ENCODE measurements at regions not wholly inside any gene's neighbourhood (a gene's known extent, or its start where the extent isn't known, plus 50 kb on each side); places are given as distances from the start of the nearest gene placed in this dataset.
"Not testable (repeated sequence)": the region's sequence is repeated elsewhere in the genome, so short reads cannot be mapped to it uniquely, and the experiment has no call there.

GRCh38 chr11:39620309-39620708 lies 1839.1 kb downstream of the LRRC4C start:
- not testable (repeated sequence) for TF ChIP-seq CTCF (IDR thresholded peaks at IDR 0.05); HEYL (CRISPR knock-in tag; IDR thresholded peaks at IDR 0.05); POLR2A (IDR thresholded peaks at IDR 0.05; ENCODE audit: low read length)

Measured in A549 (cell line).